HAP-1 (cell line): ENCODE measurements at regions not wholly inside any gene's neighbourhood (a gene's known extent, or its start where the extent isn't known, plus 50 kb on each side); places are given as distances from the start of the nearest gene placed in this dataset.

ENCODE experiments used
- DNase-seq, 2 experiments: peaks; one replicate each; pipeline ENCODE4 v3.0.0-alpha.2; 2016 to 2020; ENCODE audit warnings: low spot score in 2 of 2
- H3K27me3 ChIP-seq: fragments of 250-450 bp; sonication (Bioruptor Pico); 2 replicates; pipeline ENCODE4 v1.5.1; 2020; ENCODE audit warnings: low read depth, mild to moderate bottlenecking, moderate library complexity
- H3K36me3 ChIP-seq: fragments of 250-450 bp; sonication (Bioruptor Pico); replicated peaks from 2 replicates; pipeline ENCODE4 v1.5.1; 2020; ENCODE audit warnings: mild to moderate bottlenecking
- H3K4me1 ChIP-seq: fragments of 250-450 bp; sonication (Bioruptor Pico); 2 replicates; pipeline ENCODE4 v1.5.1; 2020; ENCODE audit warnings: mild to moderate bottlenecking
- H3K4me3 ChIP-seq: fragments of 250-450 bp; sonication (Bioruptor Pico); 2 replicates; pipeline ENCODE4 v1.5.1; 2020; ENCODE audit warnings: mild to moderate bottlenecking, moderate library complexity
- H3K9me3 ChIP-seq: fragments of 250-450 bp; sonication (Bioruptor Pico); 2 replicates; pipeline ENCODE4 v1.5.1; 2020; ENCODE audit warnings: mild to moderate bottlenecking, moderate library complexity
- in situ Hi-C: fragments of 300-500 bp; cut with MboI; formaldehyde crosslinking; loops from 3 replicates; pipeline ENCODE4 v1.14.3; 2020; ENCODE audit warnings: low sequenced_read_pairs, inconsistent platforms, mixed read lengths

- no peaks in the 10 kb centered on the region for H3K9me3 ChIP-seq
- DNase-seq, result no peak
- in situ Hi-C loops, result no loop called here
- H3K4me3 ChIP-seq, result no peak overlapping the region
- no peaks in the 10 kb centered on the region for H3K4me1 ChIP-seq
- no peaks in the 10 kb centered on the region for H3K27me3 ChIP-seq
- H3K36me3 ChIP-seq, result no peaks in the 10 kb centered on the region
Measured at GRCh38 chr1:166514067-166514466, 325.2 kb upstream of the POGK start.

- Histone ChIP-seq H3K9me3 (no peaks in the 10 kb centered on the region; the same call in 1 of the 2 replicates), H3K36me3 (no peaks in the 10 kb centered on the region), H3K27me3 (no peaks in the 10 kb centered on the region), H3K4me1 (no peaks in the 10 kb centered on the region), H3K4me3 (no peak overlapping the region)
- in situ Hi-C loops, result no loop called here
- no peak for DNase-seq
Measured at GRCh38 chr1:166527752-166528151, 311.5 kb upstream of the POGK start.

DNA sequence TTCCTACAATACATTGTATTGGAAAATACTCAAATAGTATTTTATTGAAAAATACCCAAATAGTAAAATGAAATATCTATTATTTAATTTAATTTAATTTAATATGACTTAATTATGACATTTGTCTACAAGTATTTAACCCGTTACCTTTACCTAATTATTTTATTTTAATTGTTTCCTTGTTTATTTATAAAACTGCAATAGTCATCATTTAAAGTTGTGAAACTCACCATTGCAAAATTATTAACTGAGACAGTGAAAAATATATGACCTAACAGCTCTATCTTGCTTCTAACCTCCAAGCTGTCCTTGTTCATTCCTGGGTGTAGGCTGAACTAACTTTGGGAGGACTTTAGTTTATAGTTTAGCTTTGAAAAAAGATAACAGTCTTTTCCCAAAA, 300.6 kb upstream of the POGK start:
- Histone ChIP-seq H3K36me3 (no peaks in the 10 kb centered on the region), H3K9me3 (no peaks in the 10 kb centered on the region), H3K4me1 (no peaks in the 10 kb centered on the region), H3K27me3 (no peaks in the 10 kb centered on the region), H3K4me3 (no peak overlapping the region)
- DNase-seq, result no peak
- in situ Hi-C loops, result no loop called here

- Histone ChIP-seq H3K9me3 (no peaks in the 10 kb centered on the region), H3K4me1 (no peaks in the 10 kb centered on the region), H3K27me3 (no peaks in the 10 kb centered on the region), H3K36me3 (no peaks in the 10 kb centered on the region), H3K4me3 (no peak overlapping the region)
- in situ Hi-C loops, result no loop called here
- DNase-seq, result no peak
Measured at GRCh38 chr1:166544036-166544435, 295.2 kb upstream of the POGK start.

DNA sequence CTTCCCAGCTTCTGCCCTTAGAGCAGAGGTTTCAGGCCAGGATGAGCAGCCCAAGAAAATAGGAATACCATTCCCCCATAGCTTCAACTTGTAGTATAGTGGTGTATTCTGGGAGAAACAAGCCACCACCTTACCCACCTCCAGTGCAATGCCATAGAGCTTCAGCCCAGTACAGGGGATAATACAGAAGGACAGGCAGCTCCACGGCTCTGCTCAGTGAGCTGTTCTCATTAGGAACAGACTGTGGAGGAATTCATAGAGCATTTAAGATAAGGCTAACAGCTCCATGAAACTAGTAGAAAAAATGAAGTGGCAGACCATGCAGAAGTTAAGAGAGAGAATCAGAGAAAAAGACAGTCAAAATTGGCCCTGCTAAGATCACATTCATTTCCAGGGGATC, 294.7 kb upstream of the POGK start:
- DNase-seq, result no peak
- H3K36me3 ChIP-seq, result no peaks in the 10 kb centered on the region
- in situ Hi-C loops, result no loop called here
- no peaks in the 10 kb centered on the region for H3K9me3 ChIP-seq
- H3K27me3 ChIP-seq, result no peaks in the 10 kb centered on the region
- no peaks in the 10 kb centered on the region for H3K4me1 ChIP-seq
- no peak overlapping the region for H3K4me3 ChIP-seq

- in situ Hi-C loops, result no loop called here
Measured at GRCh38 chr1:166552706-166553105, 286.6 kb upstream of the POGK start.

GRCh38 chr1:166570954-166571353, 268.3 kb upstream of the POGK start:
- Histone ChIP-seq H3K4me3 (no peak overlapping the region), H3K9me3 (no peaks in the 10 kb centered on the region), H3K27me3 (no peaks in the 10 kb centered on the region), H3K36me3 (no peaks in the 10 kb centered on the region), H3K4me1 (no peaks in the 10 kb centered on the region)
- in situ Hi-C loops, result no loop called here
- no peak for DNase-seq

More at GRCh38 chr1:166552706-166553105, 286.6 kb upstream of the POGK start:
- no peak for DNase-seq
- H3K36me3 ChIP-seq, result no peaks in the 10 kb centered on the region
- no peaks in the 10 kb centered on the region for H3K4me1 ChIP-seq
- H3K9me3 ChIP-seq, result no peaks in the 10 kb centered on the region
- no peaks in the 10 kb centered on the region for H3K27me3 ChIP-seq
- no peak overlapping the region for H3K4me3 ChIP-seq

GRCh38 chr1:166573199-166573598, 266.1 kb upstream of the POGK start:
- Histone ChIP-seq H3K27me3 (no peaks in the 10 kb centered on the region; the same call in 1 of the 2 replicates), H3K4me1 (no peaks in the 10 kb centered on the region), H3K9me3 (no peaks in the 10 kb centered on the region), H3K4me3 (no peak overlapping the region), H3K36me3 (no peaks in the 10 kb centered on the region)
- no peak for DNase-seq
- in situ Hi-C loops, result no loop called here

- in situ Hi-C loops, result no loop called here
- Histone ChIP-seq H3K27me3 (peaks cover 9% of the 10 kb centered on the region), H3K4me1 (no peaks in the 10 kb centered on the region), H3K9me3 (no peaks in the 10 kb centered on the region), H3K36me3 (no peaks in the 10 kb centered on the region), H3K4me3 (no peak overlapping the region)
- no peak for DNase-seq
Measured at GRCh38 chr1:166579557-166580501, 259.4 kb upstream of the POGK start.

GRCh38 chr1:166588741-166589140, 250.5 kb upstream of the POGK start:
- in situ Hi-C loops, result no loop called here
- Histone ChIP-seq H3K27me3 (no peaks in the 10 kb centered on the region; the same call in 1 of the 2 replicates), H3K4me1 (no peaks in the 10 kb centered on the region), H3K9me3 (no peaks in the 10 kb centered on the region), H3K36me3 (no peaks in the 10 kb centered on the region), H3K4me3 (no peak overlapping the region)
- DNase-seq, result no peak

GRCh38 chr1:166590161-166590560, 249.1 kb upstream of the POGK start:
- in situ Hi-C loops, result no loop called here
- DNase-seq, result no peak

DNA sequence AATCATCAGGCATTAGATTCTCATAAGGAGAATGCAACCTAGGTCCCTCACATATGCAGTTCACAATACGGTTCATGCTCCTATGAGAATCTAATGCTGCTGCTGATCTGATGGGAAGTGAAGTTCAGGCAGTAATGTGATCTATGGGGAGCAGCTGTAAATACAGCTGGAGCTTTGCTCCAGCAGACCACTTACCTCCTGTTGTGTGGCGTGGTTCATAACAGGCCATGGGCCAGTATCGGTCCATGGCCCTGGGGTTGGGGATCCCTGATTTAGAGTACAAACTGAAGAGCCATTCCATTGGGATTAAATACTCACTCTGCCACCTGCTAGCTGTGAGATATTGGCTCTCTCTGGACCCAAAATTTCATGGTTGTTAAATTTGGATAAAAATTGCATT, 244.6 kb upstream of the POGK start:
- Histone ChIP-seq H3K36me3 (no peaks in the 10 kb centered on the region), H3K4me3 (no peak overlapping the region), H3K9me3 (no peaks in the 10 kb centered on the region), H3K27me3 (no peaks in the 10 kb centered on the region), H3K4me1 (no peaks in the 10 kb centered on the region)
- in situ Hi-C loops, result no loop called here
- no peak for DNase-seq

More at GRCh38 chr1:166590161-166590560, 249.1 kb upstream of the POGK start:
- Histone ChIP-seq H3K4me3 (no peak overlapping the region), H3K36me3 (no peaks in the 10 kb centered on the region), H3K4me1 (no peaks in the 10 kb centered on the region), H3K27me3 (no peaks in the 10 kb centered on the region), H3K9me3 (no peaks in the 10 kb centered on the region)

DNA sequence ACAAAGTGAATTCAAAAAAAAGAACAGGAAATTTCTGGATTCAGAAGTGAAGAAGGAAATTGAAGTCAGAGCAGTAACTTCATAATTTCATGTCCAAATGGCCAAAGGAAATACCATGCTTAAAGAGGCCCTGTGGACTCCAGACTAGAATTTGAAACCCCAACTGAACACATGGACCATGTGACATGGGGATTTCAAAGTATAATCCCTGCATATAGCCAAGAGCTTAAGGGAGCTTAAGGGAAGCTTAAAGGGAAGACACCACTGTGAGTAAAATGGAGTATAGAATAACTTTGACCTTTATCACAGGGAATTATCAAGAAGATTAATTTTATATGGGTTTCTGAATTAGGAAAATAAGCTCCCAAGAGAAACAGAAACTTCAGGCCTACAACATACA, 241.8 kb upstream of the POGK start:
- in situ Hi-C loops, result no loop called here
- H3K4me3 ChIP-seq, result no peak overlapping the region

DNA sequence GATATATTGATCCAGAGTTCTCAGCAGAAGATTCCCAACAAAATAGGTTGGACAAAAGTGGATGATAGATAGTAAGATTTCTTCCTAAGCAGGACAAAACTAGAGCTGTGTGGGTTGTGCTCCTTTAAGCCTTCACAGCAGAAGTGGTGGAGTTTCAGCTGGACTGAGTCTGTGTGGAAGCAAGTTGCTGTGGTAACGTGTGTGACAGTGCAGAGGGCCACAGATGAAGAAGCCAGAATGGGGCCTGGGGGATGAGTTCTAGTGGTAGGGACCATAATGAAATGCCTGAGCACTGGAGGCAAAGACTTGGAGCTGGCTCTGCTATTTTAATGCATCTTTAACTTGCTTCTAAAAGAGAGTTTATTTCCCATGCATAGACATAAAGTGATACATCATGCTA, 238.7 kb upstream of the POGK start:
- Histone ChIP-seq H3K9me3 (no peaks in the 10 kb centered on the region), H3K4me1 (no peaks in the 10 kb centered on the region), H3K36me3 (no peaks in the 10 kb centered on the region), H3K4me3 (no peak overlapping the region), H3K27me3 (no peaks in the 10 kb centered on the region)
- in situ Hi-C loops, result no loop called here
- DNase-seq, result no peak

More for the DNA sequence above, 241.8 kb upstream of the POGK start:
- Histone ChIP-seq H3K27me3 (no peaks in the 10 kb centered on the region), H3K36me3 (no peaks in the 10 kb centered on the region), H3K4me1 (no peaks in the 10 kb centered on the region), H3K9me3 (no peaks in the 10 kb centered on the region)
- no peak for DNase-seq
